Nephron progenitor cell (in vitro differentiated cells): ENCODE measurements at regions not wholly inside any gene's neighbourhood (a gene's known extent, or its start where the extent isn't known, plus 50 kb on each side); places are given as distances from the start of the nearest gene placed in this dataset.

Experiments
- DNase-seq: peaks from one replicate; pipeline ENCODE4 v3.0.0; 2021
- H3K27ac Mint-ChIP-seq: 2 replicates; pipeline ENCODE4 v1.8.0; 2021; ENCODE audit warnings: mild to moderate bottlenecking, moderate library complexity, mixed read lengths
- H3K27me3 Mint-ChIP-seq: 2 replicates; pipeline ENCODE4 v1.8.0; 2021; ENCODE audit warnings: mild to moderate bottlenecking, low read depth, mixed read lengths; ENCODE audit not compliant: poor library complexity
- H3K36me3 Mint-ChIP-seq: 2 replicates; pipeline ENCODE4 v1.8.0; 2021; ENCODE audit warnings: low read depth, mixed read lengths
- H3K4me1 Mint-ChIP-seq: 2 replicates; pipeline ENCODE4 v1.8.0; 2021; ENCODE audit warnings: mixed read lengths
- H3K4me3 Mint-ChIP-seq: 2 replicates; pipeline ENCODE4 v1.8.0; 2021; ENCODE audit warnings: mild to moderate bottlenecking, moderate library complexity, mixed read lengths
- H3K9me3 Mint-ChIP-seq: 2 replicates; pipeline ENCODE4 v1.8.0; 2021; ENCODE audit warnings: mild to moderate bottlenecking, moderate library complexity, mixed read lengths
- TF ChIP-seq, protein P1 (sequence below): fragments of 200-600 bp; sonication (generic); IDR thresholded peaks from 2 replicates; pipeline ENCODE4 v1.5.0; 2021; ENCODE audit warnings: antibody characterized with exemption

GRCh38 chr20:3328501-3328900 lies 79.0 kb downstream of the DNAAF9 start:
- Mint-ChIP-seq H3K9me3 (no peaks in the 10 kb centered on the region), H3K27me3 (no peaks in the 10 kb centered on the region), H3K4me3 (no peak overlapping the region), H3K36me3 (peaks cover 25% of the 10 kb centered on the region), H3K27ac (no peak overlapping the region), H3K4me1 (no peaks in the 10 kb centered on the region)
- no peak for DNase-seq
- TF ChIP-seq, protein P1, sequence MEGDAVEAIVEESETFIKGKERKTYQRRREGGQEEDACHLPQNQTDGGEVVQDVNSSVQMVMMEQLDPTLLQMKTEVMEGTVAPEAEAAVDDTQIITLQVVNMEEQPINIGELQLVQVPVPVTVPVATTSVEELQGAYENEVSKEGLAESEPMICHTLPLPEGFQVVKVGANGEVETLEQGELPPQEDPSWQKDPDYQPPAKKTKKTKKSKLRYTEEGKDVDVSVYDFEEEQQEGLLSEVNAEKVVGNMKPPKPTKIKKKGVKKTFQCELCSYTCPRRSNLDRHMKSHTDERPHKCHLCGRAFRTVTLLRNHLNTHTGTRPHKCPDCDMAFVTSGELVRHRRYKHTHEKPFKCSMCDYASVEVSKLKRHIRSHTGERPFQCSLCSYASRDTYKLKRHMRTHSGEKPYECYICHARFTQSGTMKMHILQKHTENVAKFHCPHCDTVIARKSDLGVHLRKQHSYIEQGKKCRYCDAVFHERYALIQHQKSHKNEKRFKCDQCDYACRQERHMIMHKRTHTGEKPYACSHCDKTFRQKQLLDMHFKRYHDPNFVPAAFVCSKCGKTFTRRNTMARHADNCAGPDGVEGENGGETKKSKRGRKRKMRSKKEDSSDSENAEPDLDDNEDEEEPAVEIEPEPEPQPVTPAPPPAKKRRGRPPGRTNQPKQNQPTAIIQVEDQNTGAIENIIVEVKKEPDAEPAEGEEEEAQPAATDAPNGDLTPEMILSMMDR, result no peak

GRCh38 chr20:3326779-3327521 lies 80.5 kb downstream of the DNAAF9 start:
- Mint-ChIP-seq H3K4me3 (no peak overlapping the region), H3K9me3 (no peaks in the 10 kb centered on the region), H3K27me3 (no peaks in the 10 kb centered on the region), H3K27ac (peak overlapping the region; percentile 8), H3K4me1 (no peaks in the 10 kb centered on the region), H3K36me3 (peaks cover 12% of the 10 kb centered on the region)
- DNase-seq, result no peak
- TF ChIP-seq, protein P1, result no peak

DNA sequence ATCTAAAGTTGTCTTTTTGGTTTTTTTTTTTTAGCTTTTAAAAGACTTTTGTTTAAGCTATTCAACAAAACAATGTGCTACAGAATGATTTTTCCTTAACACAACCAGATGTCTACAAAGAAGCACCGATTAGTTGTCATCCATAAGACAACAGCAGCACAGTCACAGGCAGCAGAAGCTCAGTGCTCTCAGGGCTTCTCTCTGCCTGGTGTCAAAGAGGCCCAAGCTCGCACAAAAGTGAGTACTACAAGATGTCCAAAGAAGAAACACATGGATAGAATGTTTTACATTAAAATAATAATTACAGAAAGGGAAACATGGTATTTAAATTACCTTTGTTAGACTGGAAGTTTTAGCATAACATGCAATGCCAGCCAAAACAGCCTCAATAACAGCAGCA lies 81.6 kb downstream of the DNAAF9 start:
- no peaks in the 10 kb centered on the region for H3K9me3 Mint-ChIP-seq
- H3K4me3 Mint-ChIP-seq, result no peak overlapping the region
- H3K27ac Mint-ChIP-seq, result no peak overlapping the region
- TF ChIP-seq, protein P1, result no peak
- no peaks in the 10 kb centered on the region for H3K4me1 Mint-ChIP-seq
- peaks cover 1% of the 10 kb centered on the region for H3K36me3 Mint-ChIP-seq
- no peaks in the 10 kb centered on the region for H3K27me3 Mint-ChIP-seq
- no peak for DNase-seq

GRCh38 chr20:3323398-3323797 lies 84.1 kb downstream of the DNAAF9 start:
- no peak for DNase-seq
- Mint-ChIP-seq H3K36me3 (peaks cover 2% of the 10 kb centered on the region), H3K27ac (no peak overlapping the region), H3K9me3 (no peaks in the 10 kb centered on the region), H3K27me3 (no peaks in the 10 kb centered on the region), H3K4me3 (no peak overlapping the region), H3K4me1 (no peaks in the 10 kb centered on the region)
- TF ChIP-seq, protein P1, result no peak

DNA sequence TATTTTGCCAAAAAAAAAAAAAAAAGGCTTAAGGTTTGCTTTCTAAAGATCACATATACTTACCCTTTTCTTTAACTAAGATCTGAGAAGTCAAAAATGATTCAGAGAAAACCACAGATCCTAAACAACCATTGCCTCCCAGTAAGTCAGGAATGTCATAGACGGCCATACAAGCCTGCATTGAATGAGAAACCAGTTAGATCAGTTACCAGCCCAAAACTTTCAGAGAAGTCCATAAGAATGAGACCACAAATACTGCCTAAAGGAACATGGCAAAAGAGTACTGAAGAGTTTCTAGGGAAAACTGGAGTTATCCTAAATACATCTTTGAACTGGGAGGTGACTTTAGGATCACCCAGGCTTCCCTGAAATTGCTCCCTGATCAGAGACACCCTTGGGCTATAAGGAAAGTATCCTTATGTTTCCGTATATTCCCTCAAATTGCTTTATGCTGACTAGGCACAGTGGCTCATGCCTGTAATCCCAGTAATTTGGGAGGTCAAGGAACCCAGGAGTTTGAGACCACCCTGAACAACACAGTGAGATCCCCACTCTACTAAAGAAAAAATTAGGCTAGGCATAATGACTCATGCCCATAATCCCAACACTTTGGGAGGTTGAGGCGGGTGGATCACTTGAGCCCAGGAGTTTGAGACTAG lies 79.4 kb upstream of the SLC4A11 start:
- H3K27me3 Mint-ChIP-seq, result no peaks in the 10 kb centered on the region
- no peak for DNase-seq
- peaks cover 16% of the 10 kb centered on the region for H3K4me1 Mint-ChIP-seq
- no peak overlapping the region for H3K27ac Mint-ChIP-seq
- no peaks in the 10 kb centered on the region for H3K9me3 Mint-ChIP-seq
- H3K4me3 Mint-ChIP-seq, result no peak overlapping the region
- H3K36me3 Mint-ChIP-seq, result peaks cover 16% of the 10 kb centered on the region
- TF ChIP-seq, protein P1, result no peak

GRCh38 chr20:3316136-3316535 lies 77.1 kb upstream of the SLC4A11 start:
- Mint-ChIP-seq H3K27me3 (no peaks in the 10 kb centered on the region), H3K4me1 (peaks cover 16% of the 10 kb centered on the region), H3K4me3 (no peak overlapping the region), H3K27ac (no peak overlapping the region), H3K9me3 (no peaks in the 10 kb centered on the region), H3K36me3 (peaks cover 21% of the 10 kb centered on the region)
- TF ChIP-seq, protein P1, result no peak
- no peak for DNase-seq
